HepG2 (cell line): ENCODE measurements at regions not wholly inside any gene's neighbourhood (a gene's known extent, or its start where the extent isn't known, plus 50 kb on each side); places are given as distances from the start of the nearest gene placed in this dataset.
A peak's percentile ranks its signal among the peaks of the same experiment; 100 is the strongest.

ENCODE experiments used
- ATAC-seq: fragments of 200-7000 bp; cut with Tn5 transposase; 3 replicates; pipeline ENCODE4 v1.9.1; 2020; ENCODE audit warnings: mild to moderate bottlenecking, moderate library complexity
- BruUV-seq: library from RNA; stranded (reverse); fragments of 400-500 nt; replicated peaks from 2 replicates; lab custom pipeline; 2021; lab: Mats Ljungman, UMichigan
- CTCF ChIA-PET: fragments of 300-600 bp; formaldehyde crosslinking; extraction: SDS; loops from one replicate; lab custom pipeline; 2021; ENCODE audit warnings: low total read pairs, inconsistent platforms, low intra/inter-chr PET ratio; lab: Yijun Ruan, JAX
- POLR2A ChIA-PET: fragments of 350-600 bp; sonication (Branson Sonifier 250); formaldehyde crosslinking; loops from one replicate; lab custom pipeline; 2020; ENCODE audit warnings: antibody characterized with exemption, inconsistent platforms; lab: Yijun Ruan, JAX
- DNase-seq: peaks from one replicate; pipeline ENCODE4 v3.0.0-alpha.2; 2015; ENCODE audit warnings: low spot score
- FAIRE-seq: peaks from 3 replicates; lab custom pipeline; 2011; peaks lifted over from hg19 to GRCh38; lab: Jason Lieb, UNC
- H2AFZ ChIP-seq: one replicate; pipeline ENCODE4 v1.6.1; 2011; ENCODE audit warnings: low read length, inconsistent platforms
- H3K27ac ChIP-seq: fragments of 300-600 bp; 3 replicates; pipeline ENCODE4 v1.8.0; 2011; ENCODE audit warnings: mixed run types, mild to moderate bottlenecking, mixed read lengths, low read length, inconsistent platforms; ENCODE audit not compliant: insufficient read depth; ENCODE audit errors: extremely low read length
- H3K27me3 ChIP-seq, 2 experiments: fragments of 200-600 bp in 1 of 2; 2 replicates in 1 of 2; 3 replicates in 1 of 2; pipeline versions ENCODE4 v1.6.0 to v1.8.0; 2011; ENCODE audit warnings: low read length in 2 of 2, mild to moderate bottlenecking in 2 of 2, moderate library complexity in 2 of 2, inconsistent platforms in 1 of 2; ENCODE audit not compliant: insufficient read depth in 2 of 2, control insufficient read depth in 1 of 2
- H3K36me3 ChIP-seq, 2 experiments: fragments of 200-600 bp in 1 of 2; replicated peaks in 1 of 2; 2 replicates in 1 of 2; 3 replicates in 1 of 2; pipeline versions ENCODE4 v1.5.1 to v1.8.0; 2011; ENCODE audit warnings: low read length in 2 of 2, inconsistent platforms in 1 of 2; ENCODE audit not compliant: insufficient read depth in 2 of 2, control insufficient read depth in 1 of 2
- H3K4me1 ChIP-seq: 2 replicates; pipeline ENCODE4 v1.5.1; 2012; ENCODE audit warnings: low read length, inconsistent platforms; ENCODE audit not compliant: insufficient read depth
- H3K4me2 ChIP-seq: 2 replicates; pipeline ENCODE4 v1.6.0; 2011; ENCODE audit warnings: low read depth, low read length, inconsistent platforms
- H3K4me3 ChIP-seq, 3 experiments: fragments of 200-600 bp in 1 of 3; sonication (generic), shearing (Covaris generic) in 1 of 3; replicated peaks in 1 of 3; 2 replicates each; pipeline ENCODE4 v1.5.1; 2011 to 2016; ENCODE audit warnings: low read length in 3 of 3, inconsistent platforms in 2 of 3, low read depth in 2 of 3, mild to moderate bottlenecking in 2 of 3, control low read depth in 1 of 3, mixed read lengths in 1 of 3; ENCODE audit not compliant: insufficient read depth in 1 of 3
- H3K79me2 ChIP-seq: one replicate; pipeline ENCODE4 v1.6.1; 2011; ENCODE audit warnings: low read length, inconsistent platforms; ENCODE audit not compliant: insufficient read depth
- H3K9ac ChIP-seq: 2 replicates; pipeline ENCODE4 v1.6.0; 2011; ENCODE audit warnings: mild to moderate bottlenecking, low read depth, low read length, inconsistent platforms; ENCODE audit not compliant: insufficient read depth
- H3K9me3 ChIP-seq: 2 replicates; pipeline ENCODE4 v1.5.1; 2012; ENCODE audit warnings: mild to moderate bottlenecking, low read length
- H4K20me1 ChIP-seq: 2 replicates; pipeline ENCODE4 v1.6.0; 2011; ENCODE audit warnings: inconsistent platforms, mild to moderate bottlenecking, low read length, moderate library complexity; ENCODE audit not compliant: insufficient read depth
- ATF7 ChIP-seq, 2 experiments: fragments of 450-650 bp in 1 of 2; sonication (generic) in 1 of 2; formaldehyde crosslinking in 1 of 2; IDR thresholded peaks; 2 replicates each; pipeline versions ENCODE4 v1.4.0 to v1.6.1; 2016 to 2020; ENCODE audit warnings: antibody characterized with exemption in 1 of 2, mild to moderate bottlenecking in 1 of 2, missing genetic modification reagents in 1 of 2
- HOXA3 ChIP-seq: sonication (generic); formaldehyde crosslinking; IDR thresholded peaks from 2 replicates; pipeline ENCODE4 v1.5.0; 2020; ENCODE audit warnings: missing genetic modification reagents
- NCOA1 ChIP-seq: sonication (generic); formaldehyde crosslinking; IDR thresholded peaks from 2 replicates; pipeline ENCODE4 v1.9.0; 2021; ENCODE audit warnings: missing genetic modification reagents
- PHF21A ChIP-seq: sonication (generic); formaldehyde crosslinking; IDR thresholded peaks from 2 replicates; pipeline ENCODE4 v1.5.0; 2020; ENCODE audit warnings: mild to moderate bottlenecking, missing genetic modification reagents
- SP2 ChIP-seq: sonication (generic); formaldehyde crosslinking; IDR thresholded peaks from 2 replicates; pipeline ENCODE4 v1.5.1; 2020; ENCODE audit warnings: mild to moderate bottlenecking, missing genetic modification reagents
- ZBTB14 ChIP-seq: sonication (generic); formaldehyde crosslinking; IDR thresholded peaks from 2 replicates; pipeline ENCODE4 v1.4.0; 2020; ENCODE audit warnings: missing genetic modification reagents
- ZBTB40 ChIP-seq, 2 experiments: fragments of 450-650 bp in 1 of 2; sonication (generic) in 1 of 2; formaldehyde crosslinking in 1 of 2; IDR thresholded peaks; 2 replicates each; pipeline versions ENCODE4 v1.6.1 to v1.8.0; 2016 to 2022; ENCODE audit warnings: antibody characterized with exemption in 1 of 2, mild to moderate bottlenecking in 1 of 2, missing genetic modification reagents in 1 of 2
- ZNF3 ChIP-seq: IDR thresholded peaks from 2 replicates; pipeline ENCODE4 v1.7.0; 2017; ENCODE audit warnings: inconsistent platforms
- whole genome bisulfite sequencing: methylation state at CpG from one replicate; pipeline ENCODE4 v1.1.6; 2017; ENCODE audit warnings: low lambda C conversion rate; 5-methylcytosine and 5-hydroxymethylcytosine counted together
- in situ Hi-C: cut with HindIII; loops from 2 replicates; pipeline ENCODE4 v1.10.0; 2017; ENCODE audit warnings: low pct_unique_long_range_greater_than_20kb; ENCODE audit not compliant: extremely low pct_ligation_motif_present
- intact Hi-C: fragments of 100-400 bp; cut with micrococcal nuclease; formaldehyde crosslinking; loops from one replicate; pipeline ENCODE4 v1.10.0; 2022; ENCODE audit not compliant: unreplicated experiment

GRCh38 chr13:28557725-28558520 is 63.0 kb upstream of the FLT1 start:
- no peaks in the 10 kb centered on the region for H4K20me1 ChIP-seq
- H3K27me3 ChIP-seq: peaks cover 0 to 7% of the 10 kb centered on the region in 2 experiments; a peak in 3 of 5 replicates
- intact Hi-C loops (no loop called here), in situ Hi-C loops (no loop called here)
- H3K27ac ChIP-seq: no peak overlapping the region
- ChIA-PET POLR2A (no interaction called here), CTCF (no interaction called here)
- DNase-seq (no peak), ATAC-seq (no peak), FAIRE-seq (no peak)
- TF ChIP-seq ZBTB14 (CRISPR knock-in tag): no peak
- no peak for TF ChIP-seq HOXA3 (CRISPR knock-in tag)
- no peak for TF ChIP-seq ZNF3
- no peak for TF ChIP-seq SP2 (CRISPR knock-in tag)
- no peak for TF ChIP-seq PHF21A (CRISPR knock-in tag)
- no peak for TF ChIP-seq ZBTB40 (IDR thresholded peaks at IDR 0.05)
- no peak for TF ChIP-seq ZBTB40 (CRISPR knock-in tag; IDR thresholded peaks at IDR 0.05)
- no peak for TF ChIP-seq NCOA1 (CRISPR knock-in tag)
- TF ChIP-seq ATF7 (IDR thresholded peaks at IDR 0.05): peak; percentile 44
- TF ChIP-seq ATF7 (CRISPR knock-in tag; IDR thresholded peaks at IDR 0.05): no peak
- 14% methylated on average over 5 of the region's 5 CpGs for WGBS
- no peaks in the 10 kb centered on the region for H3K4me1 ChIP-seq
- no TSS peak for BruUV-seq
- H3K4me2 ChIP-seq: no peak overlapping the region
- no peak overlapping the region for H2AFZ ChIP-seq
- H3K36me3 ChIP-seq: no peaks in the 10 kb centered on the region
- H3K79me2 ChIP-seq: no peaks in the 10 kb centered on the region
- H3K4me3 ChIP-seq: no peak overlapping the region
- no peaks in the 10 kb centered on the region for H3K9me3 ChIP-seq
- no peak overlapping the region for H3K9ac ChIP-seq
